DMS53 treated with DMSO at 0.1 percent for 48 hours (cell line): ENCODE measurements at regions not wholly inside any gene's neighbourhood (a gene's known extent, or its start where the extent isn't known, plus 50 kb on each side); places are given as distances from the start of the nearest gene placed in this dataset.
"Not testable (repeated sequence)": the region's sequence is repeated elsewhere in the genome, so short reads cannot be mapped to it uniquely, and the experiment has no call there.

Source experiments
- DNase-seq: peaks from one replicate; lab custom pipeline; 2025; ENCODE audit not compliant: unreplicated experiment; lab: John Stamatoyannopoulos, UW

DNA sequence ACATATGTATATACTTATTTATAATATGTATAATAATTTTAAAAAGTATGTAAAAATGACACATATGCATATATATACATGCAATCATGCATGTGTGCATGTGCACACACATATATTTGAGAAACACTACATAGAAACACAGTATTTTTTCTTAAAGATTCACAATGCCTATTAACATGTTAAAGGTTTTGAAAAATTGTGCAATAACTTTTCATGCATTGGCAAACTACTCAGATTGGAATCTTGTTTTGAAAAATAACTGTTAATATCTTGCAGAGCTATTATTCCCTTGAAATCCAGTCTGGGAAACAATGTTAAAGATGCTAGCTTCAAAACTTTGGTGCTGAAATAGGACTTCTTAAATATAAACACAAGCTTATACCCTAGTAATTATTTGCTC is 256.2 kb upstream of the P2RY1 start:
- no peak for DNase-seq

DNA sequence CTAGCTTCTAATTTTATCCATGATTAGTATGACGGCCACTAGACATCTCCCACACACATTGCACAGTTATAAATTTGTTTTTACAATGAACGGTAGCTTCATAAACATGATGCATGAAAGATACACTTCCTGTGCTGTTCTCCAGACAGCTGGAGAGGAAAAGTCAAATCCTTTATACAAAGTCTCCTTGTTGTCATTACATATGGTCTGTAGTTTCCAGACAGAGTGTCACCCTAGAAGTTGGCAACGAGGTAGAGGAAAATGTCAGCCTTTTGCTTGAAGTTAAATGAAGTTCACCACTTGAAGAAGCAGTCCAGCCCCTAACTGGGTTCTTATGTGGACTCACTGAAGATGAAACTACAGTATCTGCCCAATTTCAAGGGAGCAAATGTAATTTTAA is 253.0 kb upstream of the P2RY1 start:
- DNase-seq: no peak

DNA sequence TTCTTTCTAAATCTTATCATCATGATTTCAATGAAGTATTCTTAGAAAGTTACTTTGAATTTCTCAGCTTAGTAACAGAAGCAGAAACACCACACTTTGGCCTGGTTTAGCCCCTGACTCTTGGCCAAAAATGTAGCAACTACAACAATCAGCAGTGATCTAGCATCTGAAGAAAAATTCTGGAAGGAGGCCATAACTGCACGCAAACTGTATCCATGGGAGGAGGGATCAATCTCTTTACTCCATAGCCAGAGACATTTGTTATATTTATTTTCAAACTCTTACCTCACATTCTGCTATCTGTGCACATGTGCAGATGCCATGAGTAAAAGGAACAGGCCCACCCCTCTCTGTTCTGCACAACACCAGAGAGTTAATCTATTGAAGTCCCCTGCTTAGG is 251.0 kb upstream of the P2RY1 start:
- no peak for DNase-seq

DNA sequence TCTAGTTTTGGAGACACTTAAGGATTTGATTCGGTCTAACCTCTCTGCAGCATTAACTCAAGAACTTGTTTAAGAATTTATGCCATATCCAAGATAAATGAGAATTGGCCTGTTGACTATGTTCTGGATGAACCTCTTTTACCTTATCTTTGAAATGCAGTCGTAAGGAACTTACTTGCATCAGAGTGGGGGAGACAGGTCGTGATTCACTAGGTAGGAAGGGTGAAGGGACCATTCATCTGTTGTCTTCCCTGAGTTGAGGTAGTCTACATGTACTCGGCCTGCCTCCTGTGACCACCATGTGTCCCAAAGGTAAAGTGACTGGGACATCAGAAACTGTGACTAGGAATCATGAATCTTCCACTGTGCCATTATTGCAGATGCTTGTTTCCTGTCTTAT is 248.0 kb upstream of the P2RY1 start:
- no peak for DNase-seq

DNA sequence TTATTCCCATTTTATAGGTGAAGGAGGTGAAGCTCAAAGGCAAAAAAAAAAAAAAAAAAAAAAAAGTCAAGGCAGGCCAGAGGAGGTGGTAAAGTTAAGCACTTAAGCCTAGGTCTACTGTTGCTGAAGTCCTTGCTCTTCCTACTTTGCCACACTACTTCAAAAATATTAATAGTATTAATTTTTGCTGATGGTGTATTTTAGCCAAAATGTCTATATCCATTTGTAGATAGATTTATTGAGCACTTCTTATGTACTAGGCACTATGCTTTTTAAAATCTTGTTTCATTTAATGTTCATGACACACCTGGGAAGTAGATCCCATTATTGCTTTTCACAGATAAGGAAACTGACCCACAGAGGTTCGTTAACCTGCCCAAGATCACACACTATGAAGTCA is 247.1 kb upstream of the P2RY1 start:
- DNase-seq: no peak

DNA sequence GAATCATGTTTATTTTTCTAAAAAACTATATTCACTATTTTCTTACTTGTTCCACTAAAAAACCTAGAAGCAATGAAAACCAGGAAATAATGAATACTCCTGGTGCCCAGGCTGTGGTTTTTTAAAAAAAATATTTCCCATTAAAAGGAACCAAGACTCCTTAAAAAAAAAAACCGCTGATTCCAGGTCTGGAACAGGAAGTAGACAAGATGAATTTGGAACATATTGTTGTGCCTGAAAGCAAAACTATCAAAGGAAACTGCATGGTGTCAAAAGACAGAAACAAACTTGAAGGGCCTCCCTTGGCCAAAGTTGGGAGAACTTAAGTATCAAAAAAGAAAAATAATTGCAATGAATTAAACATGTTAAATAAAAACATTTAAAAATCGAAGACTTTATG is 245.3 kb upstream of the P2RY1 start:
- DNase-seq: no peak

DNA sequence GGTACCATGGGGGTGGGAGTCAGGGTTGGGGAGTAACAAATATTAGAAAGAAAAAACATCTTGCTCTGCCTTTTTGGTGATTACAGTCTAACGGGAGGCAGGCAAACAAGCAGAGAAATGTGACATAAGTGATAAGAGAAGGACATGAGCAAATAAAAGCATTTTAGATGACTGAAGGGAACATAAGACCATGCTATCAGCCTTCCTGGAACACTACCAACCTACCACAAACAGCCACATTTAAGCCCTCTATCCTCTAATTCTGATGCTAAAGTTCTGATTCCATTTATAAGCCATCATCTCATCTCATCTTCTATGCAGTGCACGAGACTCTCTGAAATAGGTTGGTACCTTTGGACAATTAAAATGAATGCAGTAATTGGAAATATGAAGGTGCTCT is 243.4 kb upstream of the P2RY1 start:
- no peak for DNase-seq

DNA sequence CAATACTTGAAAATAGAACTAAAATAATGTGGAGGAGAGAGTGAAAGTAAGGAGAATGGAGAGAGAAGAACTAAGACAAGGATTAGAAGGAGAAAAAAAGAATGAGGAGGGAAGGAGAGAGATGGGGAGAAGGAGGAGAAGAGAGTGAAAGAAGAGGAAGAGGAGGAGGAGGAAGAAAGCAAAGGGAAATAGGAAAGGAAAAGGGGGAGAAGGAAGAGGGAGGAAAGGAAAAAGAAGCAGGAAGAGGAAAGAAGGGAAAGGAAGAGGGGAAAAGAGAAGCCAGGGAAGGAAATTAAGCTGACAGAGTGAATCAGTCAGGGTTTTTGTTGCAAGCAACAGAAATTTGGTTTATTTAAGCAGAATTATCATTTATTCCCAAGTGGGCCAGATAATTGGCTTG is 241.7 kb upstream of the P2RY1 start:
- no peak for DNase-seq

DNA sequence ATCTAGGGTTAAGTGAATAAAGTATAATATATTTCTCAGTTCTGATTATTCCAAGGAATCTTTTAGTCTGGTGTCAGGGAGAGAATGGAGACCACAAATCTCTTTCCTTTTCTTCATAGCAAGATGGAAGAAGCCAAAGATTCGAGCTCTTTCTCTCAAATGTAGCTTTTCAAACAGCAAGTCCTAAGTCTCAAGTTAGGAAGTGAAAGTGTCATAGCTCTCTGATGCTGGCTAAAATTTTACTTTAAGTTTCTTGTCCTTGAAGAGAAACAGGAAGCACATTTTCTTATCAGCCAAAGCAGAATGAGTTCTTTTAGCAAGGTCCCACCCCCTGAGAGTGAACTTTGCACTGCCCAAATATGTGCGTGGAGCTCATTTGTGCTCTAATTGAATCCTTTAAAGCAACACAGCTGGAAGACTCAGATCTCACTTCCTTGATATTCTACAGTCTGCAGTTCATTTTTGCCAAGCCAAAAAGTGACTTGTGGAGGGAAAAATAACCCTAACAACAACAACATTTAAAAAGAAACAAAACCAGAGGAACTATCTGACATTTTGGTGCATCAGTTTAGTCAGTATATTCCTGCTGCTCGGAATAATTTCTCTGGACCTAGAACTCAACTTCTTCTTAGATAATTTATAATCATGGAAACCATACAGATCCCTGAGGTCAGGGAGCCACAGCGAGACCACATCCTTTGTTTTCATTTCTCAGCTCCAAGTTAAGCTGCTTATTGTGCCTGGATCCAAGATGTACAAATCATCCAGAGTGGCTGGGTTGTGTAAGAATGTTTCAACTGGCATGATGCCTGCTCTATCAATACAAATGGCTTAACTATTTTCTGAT is 238.7 kb upstream of the P2RY1 start:
- DNase-seq: no peak

DNA sequence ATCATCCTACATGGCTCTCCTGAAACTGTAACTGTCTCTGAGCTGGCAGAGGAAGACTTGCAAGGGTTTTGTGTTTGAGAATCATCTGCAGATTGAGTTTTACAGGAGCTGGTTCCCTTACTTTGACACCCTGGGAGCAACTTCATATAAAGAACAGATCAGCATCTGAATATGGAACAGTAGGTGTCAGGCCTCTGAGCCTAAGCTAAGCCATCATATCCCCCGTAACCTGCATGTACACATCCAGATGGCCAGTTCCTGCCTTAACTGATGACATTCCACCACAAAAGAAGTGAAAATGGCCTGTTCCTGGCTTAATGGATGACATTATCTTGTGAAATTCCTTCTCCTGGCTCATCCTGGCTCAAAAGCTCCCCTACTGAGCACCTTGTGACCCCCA is 238.1 kb upstream of the P2RY1 start:
- not testable (repeated sequence) for DNase-seq

DNA sequence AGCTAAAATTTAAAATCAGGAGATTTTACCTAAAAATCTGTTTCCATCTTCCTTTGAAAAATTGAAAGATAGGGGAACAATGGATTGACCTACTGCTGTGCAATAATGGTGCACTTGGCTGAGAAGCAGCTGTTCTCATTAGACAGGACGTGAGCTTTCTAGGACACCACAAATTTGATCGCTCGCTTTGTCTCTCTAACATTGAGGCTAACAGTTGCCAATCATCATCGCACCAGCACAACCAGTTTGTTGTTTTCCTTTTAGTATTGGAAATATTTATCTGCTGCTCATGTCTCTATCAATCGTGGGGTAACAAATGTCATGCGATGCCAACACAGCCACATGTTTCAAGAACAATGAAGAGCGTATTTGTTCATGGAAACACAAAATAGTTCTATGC is 228.8 kb upstream of the P2RY1 start:
- no peak for DNase-seq

DNA sequence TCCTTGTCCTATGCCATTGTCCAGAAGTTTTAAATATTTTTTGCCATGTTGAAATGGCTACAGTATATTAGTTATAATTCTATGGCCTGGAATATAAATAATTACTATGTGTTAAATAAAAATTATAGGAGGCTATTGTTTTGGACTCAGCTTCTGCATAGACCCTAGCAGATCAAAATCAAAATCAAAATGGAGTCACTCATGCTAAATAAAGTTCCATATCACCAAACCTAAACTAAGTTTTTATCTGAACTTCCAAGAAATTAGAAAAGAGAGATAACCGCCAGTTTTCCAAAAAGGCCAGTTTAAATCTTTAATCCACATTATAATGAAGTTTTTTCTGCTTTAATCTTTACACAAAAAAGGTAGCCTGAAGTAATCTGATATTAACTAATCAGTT is 227.8 kb upstream of the P2RY1 start:
- DNase-seq: no peak

DNA sequence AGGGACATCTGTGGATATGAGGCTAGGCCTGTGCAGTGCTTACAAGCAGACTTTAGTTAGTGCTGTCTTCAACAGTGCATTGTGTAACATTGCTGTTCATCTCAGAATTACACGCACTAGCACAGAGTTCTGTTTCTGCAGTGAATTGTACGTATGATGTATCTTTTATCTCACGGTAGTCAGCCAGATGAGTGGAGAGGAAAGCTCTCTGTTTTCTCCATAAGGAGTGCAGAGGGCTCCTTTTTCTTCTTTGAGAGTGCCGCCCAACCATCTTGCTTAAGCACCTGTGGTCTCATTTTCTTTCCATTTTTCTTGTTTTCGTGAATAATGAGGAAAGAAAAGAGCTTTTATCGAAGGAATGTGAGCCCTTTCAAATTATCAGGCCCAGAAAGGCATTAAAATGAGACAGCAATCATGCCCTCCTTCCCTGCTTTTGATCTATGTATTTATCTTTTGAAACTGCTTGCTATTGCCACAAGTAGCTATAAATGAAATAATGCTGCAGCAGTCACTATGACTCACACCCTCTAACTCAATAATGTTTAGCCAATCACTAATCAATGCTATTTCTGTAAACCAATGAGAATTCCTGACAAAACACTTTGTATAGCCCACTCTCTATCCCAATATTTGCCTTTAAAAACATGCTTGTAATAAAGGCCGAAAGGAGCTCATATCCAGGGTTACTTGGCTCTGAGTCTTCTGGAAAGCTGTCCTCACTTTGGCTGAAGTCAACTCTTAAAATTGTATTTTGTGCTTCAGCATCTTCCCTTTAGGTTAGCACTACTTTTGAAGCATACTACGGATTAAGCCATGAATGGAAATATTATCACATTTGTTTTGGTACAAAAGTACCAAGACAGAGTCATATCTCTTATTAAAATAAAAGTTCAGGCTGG is 226.0 kb upstream of the P2RY1 start:
- no peak for DNase-seq

DNA sequence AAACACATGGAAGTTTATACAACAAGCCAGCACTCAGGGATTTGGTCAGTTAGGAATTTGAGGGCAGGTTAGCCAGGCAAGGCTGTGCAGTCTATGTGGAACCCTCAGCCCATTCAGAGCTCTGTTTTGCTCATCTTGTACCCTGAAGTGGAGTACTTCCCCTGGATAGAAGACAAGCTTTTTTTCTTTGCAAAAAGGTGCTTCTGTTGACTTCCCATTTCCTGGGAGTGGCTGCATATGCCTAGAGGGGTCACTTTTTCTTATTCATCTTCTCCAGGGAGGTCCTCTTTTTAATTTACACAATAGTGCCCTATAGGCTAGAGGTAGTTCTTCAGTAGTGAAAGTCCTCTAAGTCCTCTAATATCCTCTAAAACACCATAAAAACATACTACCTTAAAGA is 225.0 kb upstream of the P2RY1 start:
- no peak for DNase-seq

DNA sequence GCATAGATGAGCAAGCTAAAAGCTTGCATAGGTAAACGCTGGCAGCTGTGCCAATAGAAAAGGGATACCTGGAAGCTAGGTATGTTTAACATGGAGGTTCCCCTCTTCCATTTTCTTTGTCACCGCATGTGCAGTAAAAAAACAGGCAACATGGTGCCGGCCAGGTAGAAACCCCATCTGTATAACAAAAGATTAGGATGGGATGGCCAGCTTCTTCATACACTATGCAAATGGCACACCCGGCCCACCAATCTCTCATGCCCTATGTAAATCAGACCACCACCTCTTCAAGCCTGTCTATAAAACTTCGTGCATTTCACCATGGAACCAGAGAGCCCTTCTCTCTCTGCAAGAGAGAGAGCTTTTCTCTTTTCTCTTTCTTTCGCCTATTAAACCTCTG is 224.3 kb upstream of the P2RY1 start:
- DNase-seq: peak; percentile 13

DNA sequence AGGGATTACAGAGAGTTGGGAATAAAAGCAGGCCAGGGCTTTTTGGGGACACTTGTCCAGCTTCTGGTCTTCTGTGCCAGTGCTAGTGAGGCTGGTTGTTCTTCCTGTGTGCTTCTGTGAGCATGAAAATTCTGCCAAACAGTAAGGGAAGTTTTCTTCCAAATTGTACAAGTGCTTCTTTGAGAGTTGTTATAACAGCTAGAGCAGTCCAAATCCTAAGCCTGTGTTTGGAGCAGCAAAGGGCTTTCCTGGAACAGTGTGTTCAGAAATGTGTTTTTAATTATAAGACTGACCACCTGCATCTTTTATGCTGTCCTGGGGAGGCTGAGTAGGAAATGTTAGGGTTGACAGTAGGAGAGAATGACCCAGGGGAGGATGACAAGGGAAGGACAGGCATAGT is 223.0 kb upstream of the P2RY1 start:
- no peak for DNase-seq

DNA sequence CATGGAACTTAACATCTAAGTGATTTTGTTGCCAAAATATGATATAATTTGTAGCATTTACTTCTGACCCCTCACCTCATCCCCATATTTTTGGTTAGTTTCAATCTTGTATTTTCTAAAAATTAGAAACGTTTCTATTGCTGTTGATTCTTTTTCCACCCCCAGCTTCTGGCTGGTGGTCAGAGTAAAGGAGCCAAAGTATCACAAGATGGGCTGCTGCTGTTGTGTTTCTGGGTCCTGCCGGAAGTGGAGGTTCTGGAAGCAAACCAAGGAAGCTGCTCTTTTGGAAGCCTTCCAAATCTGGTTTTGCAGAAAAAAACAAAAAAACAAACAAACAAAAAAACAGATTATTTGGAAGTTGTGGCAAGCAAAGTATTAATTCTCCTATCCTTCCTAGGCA is 221.1 kb upstream of the P2RY1 start:
- DNase-seq: no peak

DNA sequence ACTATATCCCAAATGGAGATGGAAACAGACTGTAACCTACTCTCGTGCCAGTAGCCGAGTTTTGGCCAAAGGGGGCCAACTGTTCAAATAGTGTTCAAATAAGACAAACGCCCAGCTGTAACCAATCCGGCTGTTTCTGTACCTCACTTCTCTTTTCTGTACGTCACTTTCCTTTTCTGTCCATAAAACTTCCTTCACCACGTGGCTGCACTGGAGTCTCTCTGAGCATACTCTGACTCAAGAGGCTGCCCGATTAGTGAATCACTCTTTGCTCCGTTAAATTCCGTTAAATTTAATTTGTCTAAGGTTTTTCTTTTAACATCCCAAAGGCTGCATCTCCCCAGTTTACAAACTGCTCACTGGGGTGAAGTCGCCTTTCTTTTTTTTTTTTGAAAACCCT is 219.2 kb upstream of the P2RY1 start:
- DNase-seq: no peak

DNA sequence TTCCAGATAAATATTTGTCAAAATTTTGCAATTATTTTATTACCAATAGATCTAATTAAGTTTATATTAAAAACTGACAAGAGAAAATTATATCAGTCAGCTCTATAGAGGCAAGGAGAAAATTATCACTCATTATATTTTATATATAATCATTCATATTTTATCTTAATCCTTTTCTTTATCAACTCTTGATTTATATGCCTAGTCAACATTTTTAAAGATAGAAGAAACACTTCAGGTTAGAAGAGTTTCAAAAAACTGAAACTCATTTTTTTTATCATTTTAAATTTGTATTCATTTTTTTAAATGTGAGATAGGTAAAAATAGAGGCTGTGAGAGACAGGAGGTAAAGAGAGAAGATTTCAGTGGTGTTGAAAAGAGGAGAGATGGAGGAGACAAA is 217.3 kb upstream of the P2RY1 start:
- DNase-seq: no peak

DNA sequence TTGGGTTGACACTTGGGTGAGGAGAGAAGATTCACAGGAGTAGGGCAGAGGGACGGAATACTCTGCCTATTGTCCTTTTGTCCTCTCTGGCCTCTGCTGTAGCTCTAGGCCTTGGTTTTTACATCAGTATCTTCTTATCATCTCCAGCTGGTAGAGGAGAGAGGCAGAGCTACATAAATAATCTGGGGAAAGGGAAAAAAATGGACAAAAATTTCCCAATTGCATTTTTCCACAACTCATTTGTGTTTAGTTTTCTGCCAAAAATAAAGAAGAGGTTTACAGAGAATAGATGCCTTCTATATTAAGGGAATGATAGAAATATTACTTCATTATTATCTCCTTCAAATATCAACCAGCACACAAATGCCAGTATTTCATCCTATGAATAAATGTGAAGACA is 216.4 kb upstream of the P2RY1 start:
- no peak for DNase-seq

DNA sequence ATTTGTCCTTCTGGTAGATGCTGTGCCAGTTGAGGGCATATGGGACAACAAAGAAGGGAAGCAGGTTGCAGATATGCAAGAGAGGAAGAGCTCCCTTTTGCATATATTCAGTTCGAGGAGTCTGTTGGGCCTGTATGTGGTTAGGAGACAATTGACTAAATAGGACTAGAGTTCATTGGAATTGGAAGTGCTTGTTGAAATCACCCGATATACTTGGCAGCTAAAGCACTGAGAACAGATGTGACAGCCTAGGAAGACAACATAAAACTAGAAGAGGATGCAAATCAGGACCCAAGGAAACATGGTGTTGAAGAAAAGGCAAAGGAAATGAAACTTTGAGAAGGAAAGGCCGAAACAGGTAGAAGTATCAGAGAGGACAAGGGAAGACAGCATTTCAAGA is 215.2 kb upstream of the P2RY1 start:
- DNase-seq: no peak

DNA sequence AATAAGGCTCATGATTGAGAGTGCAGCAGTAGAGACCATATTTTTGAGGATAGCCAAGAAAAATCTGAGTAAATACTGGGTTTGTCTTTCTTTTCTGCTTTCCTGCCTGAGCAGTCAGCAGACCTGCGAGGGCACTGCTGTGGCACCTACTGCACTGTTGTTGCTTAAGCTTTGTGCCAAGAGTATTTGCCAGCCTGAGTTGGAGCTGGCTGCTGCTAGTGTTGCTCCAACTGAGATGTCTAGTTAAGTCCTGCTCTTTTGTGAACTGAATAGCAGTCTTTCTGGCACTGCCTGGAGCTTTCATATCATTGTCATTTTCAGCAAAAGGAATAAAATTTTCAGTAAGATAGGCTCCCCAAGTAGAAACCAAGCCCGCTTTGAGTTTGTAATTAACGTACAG is 214.5 kb upstream of the P2RY1 start:
- DNase-seq: no peak
